ENCODE measurements at regions not wholly inside any gene's neighbourhood (a gene's known extent, or its start where the extent isn't known, plus 50 kb on each side); places are given as distances from the start of the nearest gene placed in this dataset.
A peak's percentile ranks its signal among the peaks of the same experiment; 100 is the strongest.
"Not testable (repeated sequence)": the region's sequence is repeated elsewhere in the genome, so short reads cannot be mapped to it uniquely, and the experiment has no call there.

GRCh38 chr3:56926947-56927282 lies 125.2 kb upstream of the ARHGEF3 start:
- no peak for DNase-seq

- no peak for DNase-seq
Measured at GRCh38 chr3:56926243-56926946, 124.6 kb upstream of the ARHGEF3 start.

- not testable (repeated sequence) for DNase-seq
Measured at GRCh38 chr3:56924700-56925099, 123.0 kb upstream of the ARHGEF3 start.

GRCh38 chr3:56923526-56924224 lies 121.9 kb upstream of the ARHGEF3 start:
- no peak for DNase-seq

GRCh38 chr3:56921573-56922453 lies 120.1 kb upstream of the ARHGEF3 start:
- DNase-seq, result no peak

GRCh38 chr3:56919797-56920195 lies 118.0 kb upstream of the ARHGEF3 start:
- no peak for DNase-seq

- peak in 4 of 56 donors; percentile 5 to 15 (median 8) for DNase-seq
Measured at GRCh38 chr3:56919137-56919796, 117.5 kb upstream of the ARHGEF3 start.

GRCh38 chr3:56918111-56918568 lies 116.4 kb upstream of the ARHGEF3 start:
- DNase-seq, result no peak

- no peak for DNase-seq
Measured at GRCh38 chr3:56917361-56918110, 115.8 kb upstream of the ARHGEF3 start.

- no peak for DNase-seq
Measured at GRCh38 chr3:56916716-56917360, 115.1 kb upstream of the ARHGEF3 start.

GRCh38 chr3:56915966-56916586 lies 114.3 kb upstream of the ARHGEF3 start:
- DNase-seq, result no peak

- no peak for DNase-seq
Measured at GRCh38 chr3:56914646-56915045, 112.9 kb upstream of the ARHGEF3 start.

GRCh38 chr3:56911363-56911762 lies 109.6 kb upstream of the ARHGEF3 start:
- no peak for DNase-seq

- DNase-seq, result no peak
Measured at GRCh38 chr3:56909349-56909748, 107.6 kb upstream of the ARHGEF3 start.

GRCh38 chr3:56908004-56908403 lies 106.3 kb upstream of the ARHGEF3 start:
- no peak for DNase-seq

- DNase-seq, result no peak
Measured at GRCh38 chr3:56904552-56905215, 102.9 kb upstream of the ARHGEF3 start.

GRCh38 chr3:56903231-56903782 lies 101.6 kb upstream of the ARHGEF3 start:
- DNase-seq, result no peak

- no peak for DNase-seq
Measured at GRCh38 chr3:56902468-56903160, 100.9 kb upstream of the ARHGEF3 start.
